AG09319 (cell line): ENCODE measurements at regions not wholly inside any gene's neighbourhood (a gene's known extent, or its start where the extent isn't known, plus 50 kb on each side); places are given as distances from the start of the nearest gene placed in this dataset.

Experiments
- DNase-seq: peaks from one replicate; pipeline ENCODE4 v3.0.0-alpha.2; 2010; ENCODE audit warnings: low read depth; ENCODE audit errors: extremely low read depth
- CTCF ChIP-seq: IDR thresholded peaks from 2 replicates; pipeline ENCODE4 v1.5.1; 2011; ENCODE audit warnings: low read depth, mild to moderate bottlenecking, inconsistent platforms, low read length, moderate library complexity

GRCh38 chr4:141524841-141525240, 111.5 kb upstream of the IL15 start:
- no peak for DNase-seq
- TF ChIP-seq CTCF: no peak

GRCh38 chr4:141530627-141531026, 105.8 kb upstream of the IL15 start:
- no peak for TF ChIP-seq CTCF
- DNase-seq: no peak

GRCh38 chr4:141534985-141535384, 101.4 kb upstream of the IL15 start:
- DNase-seq: no peak
- TF ChIP-seq CTCF: no peak

- no peak for DNase-seq
- TF ChIP-seq CTCF: no peak
Measured at GRCh38 chr4:141538001-141538400, 98.4 kb upstream of the IL15 start.

- no peak for TF ChIP-seq CTCF
- DNase-seq: no peak
Measured at GRCh38 chr4:141540643-141541042, 95.7 kb upstream of the IL15 start.

GRCh38 chr4:141541851-141542250, 94.5 kb upstream of the IL15 start:
- DNase-seq: no peak
- no peak for TF ChIP-seq CTCF

GRCh38 chr4:141543176-141543575, 93.2 kb upstream of the IL15 start:
- TF ChIP-seq CTCF: no peak
- no peak for DNase-seq
